HepG2 (cell line): ENCODE measurements at regions not wholly inside any gene's neighbourhood (a gene's known extent, or its start where the extent isn't known, plus 50 kb on each side); places are given as distances from the start of the nearest gene placed in this dataset.

ENCODE experiments used
- ATAC-seq: fragments of 200-7000 bp; cut with Tn5 transposase; 3 replicates; pipeline ENCODE4 v1.9.1; 2020; ENCODE audit warnings: mild to moderate bottlenecking, moderate library complexity
- BruUV-seq: library from RNA; stranded (reverse); fragments of 400-500 nt; replicated peaks from 2 replicates; lab custom pipeline; 2021; lab: Mats Ljungman, UMichigan
- CTCF ChIA-PET: fragments of 300-600 bp; formaldehyde crosslinking; extraction: SDS; loops from one replicate; lab custom pipeline; 2021; ENCODE audit warnings: low total read pairs, inconsistent platforms, low intra/inter-chr PET ratio; lab: Yijun Ruan, JAX
- POLR2A ChIA-PET: fragments of 350-600 bp; sonication (Branson Sonifier 250); formaldehyde crosslinking; loops from one replicate; lab custom pipeline; 2020; ENCODE audit warnings: antibody characterized with exemption, inconsistent platforms; lab: Yijun Ruan, JAX
- DNase-seq: peaks from one replicate; pipeline ENCODE4 v3.0.0-alpha.2; 2015; ENCODE audit warnings: low spot score
- FAIRE-seq: peaks from 3 replicates; lab custom pipeline; 2011; peaks lifted over from hg19 to GRCh38; lab: Jason Lieb, UNC
- H2AFZ ChIP-seq: one replicate; pipeline ENCODE4 v1.6.1; 2011; ENCODE audit warnings: low read length, inconsistent platforms
- H3K27ac ChIP-seq: fragments of 300-600 bp; 3 replicates; pipeline ENCODE4 v1.8.0; 2011; ENCODE audit warnings: mixed run types, mild to moderate bottlenecking, mixed read lengths, low read length, inconsistent platforms; ENCODE audit not compliant: insufficient read depth; ENCODE audit errors: extremely low read length
- H3K27me3 ChIP-seq, 2 experiments: fragments of 200-600 bp in 1 of 2; 2 replicates in 1 of 2; 3 replicates in 1 of 2; pipeline versions ENCODE4 v1.6.0 to v1.8.0; 2011; ENCODE audit warnings: low read length in 2 of 2, mild to moderate bottlenecking in 2 of 2, moderate library complexity in 2 of 2, inconsistent platforms in 1 of 2; ENCODE audit not compliant: insufficient read depth in 2 of 2, control insufficient read depth in 1 of 2
- H3K36me3 ChIP-seq, 2 experiments: fragments of 200-600 bp in 1 of 2; replicated peaks in 1 of 2; 2 replicates in 1 of 2; 3 replicates in 1 of 2; pipeline versions ENCODE4 v1.5.1 to v1.8.0; 2011; ENCODE audit warnings: low read length in 2 of 2, inconsistent platforms in 1 of 2; ENCODE audit not compliant: insufficient read depth in 2 of 2, control insufficient read depth in 1 of 2
- H3K4me1 ChIP-seq: 2 replicates; pipeline ENCODE4 v1.5.1; 2012; ENCODE audit warnings: low read length, inconsistent platforms; ENCODE audit not compliant: insufficient read depth
- H3K4me2 ChIP-seq: 2 replicates; pipeline ENCODE4 v1.6.0; 2011; ENCODE audit warnings: low read depth, low read length, inconsistent platforms
- H3K4me3 ChIP-seq, 3 experiments: fragments of 200-600 bp in 1 of 3; sonication (generic), shearing (Covaris generic) in 1 of 3; replicated peaks in 1 of 3; 2 replicates each; pipeline ENCODE4 v1.5.1; 2011 to 2016; ENCODE audit warnings: low read length in 3 of 3, inconsistent platforms in 2 of 3, low read depth in 2 of 3, mild to moderate bottlenecking in 2 of 3, control low read depth in 1 of 3, mixed read lengths in 1 of 3; ENCODE audit not compliant: insufficient read depth in 1 of 3
- H3K79me2 ChIP-seq: one replicate; pipeline ENCODE4 v1.6.1; 2011; ENCODE audit warnings: low read length, inconsistent platforms; ENCODE audit not compliant: insufficient read depth
- H3K9ac ChIP-seq: 2 replicates; pipeline ENCODE4 v1.6.0; 2011; ENCODE audit warnings: mild to moderate bottlenecking, low read depth, low read length, inconsistent platforms; ENCODE audit not compliant: insufficient read depth
- H3K9me3 ChIP-seq: 2 replicates; pipeline ENCODE4 v1.5.1; 2012; ENCODE audit warnings: mild to moderate bottlenecking, low read length
- H4K20me1 ChIP-seq: 2 replicates; pipeline ENCODE4 v1.6.0; 2011; ENCODE audit warnings: inconsistent platforms, mild to moderate bottlenecking, low read length, moderate library complexity; ENCODE audit not compliant: insufficient read depth
- ATF4 ChIP-seq, 2 experiments: fragments of 450-650 bp in 1 of 2; sonication (generic) in 1 of 2; formaldehyde crosslinking; IDR thresholded peaks; 2 replicates each; pipeline versions ENCODE4 v1.5.0 to v1.8.0; 2020 to 2022; ENCODE audit warnings: mild to moderate bottlenecking in 1 of 2, missing genetic modification reagents in 1 of 2
- CBX1 ChIP-seq: IDR thresholded peaks from one replicate; pipeline ENCODE4 v1.6.1; 2016; ENCODE audit warnings: antibody characterized with exemption, low read depth
- FOXP4 ChIP-seq: sonication (generic); formaldehyde crosslinking; IDR thresholded peaks from 2 replicates; pipeline ENCODE4 v1.4.0; 2020; ENCODE audit warnings: missing genetic modification reagents
- GPN1 ChIP-seq: sonication (generic); formaldehyde crosslinking; IDR thresholded peaks from 2 replicates; pipeline ENCODE4 v1.5.1; 2020; ENCODE audit warnings: missing genetic modification reagents, borderline replicate concordance
- HDAC2 ChIP-seq: sonication (generic); formaldehyde crosslinking; IDR thresholded peaks from 2 replicates; pipeline ENCODE4 v1.4.0; 2020; ENCODE audit warnings: missing genetic modification reagents
- MTF2 ChIP-seq: sonication (generic); formaldehyde crosslinking; IDR thresholded peaks from 2 replicates; pipeline ENCODE4 v1.5.0; 2020; ENCODE audit warnings: missing genetic modification reagents, borderline replicate concordance
- MYNN ChIP-seq: sonication (generic); formaldehyde crosslinking; IDR thresholded peaks from 2 replicates; pipeline ENCODE4 v1.4.0; 2020; ENCODE audit warnings: mild to moderate bottlenecking, low read depth, missing genetic modification reagents
- NRL ChIP-seq: sonication (generic); formaldehyde crosslinking; IDR thresholded peaks from 2 replicates; pipeline ENCODE4 v1.5.0; 2020; ENCODE audit warnings: missing genetic modification reagents, mild to moderate bottlenecking, moderate library complexity, borderline replicate concordance
- RCOR2 ChIP-seq: IDR thresholded peaks from 2 replicates; pipeline ENCODE4 v1.6.1; 2016; ENCODE audit warnings: missing biosample characterization, missing genetic modification reagents
- SNAPC2 ChIP-seq: sonication (generic); formaldehyde crosslinking; IDR thresholded peaks from 2 replicates; pipeline ENCODE4 v1.8.1; 2022; ENCODE audit warnings: mild to moderate bottlenecking, missing genetic modification reagents
- YEATS2 ChIP-seq: sonication (generic); formaldehyde crosslinking; IDR thresholded peaks from 2 replicates; pipeline ENCODE4 v1.4.0; 2020; ENCODE audit warnings: missing genetic modification reagents, borderline replicate concordance
- ZBTB7B ChIP-seq: sonication (generic); formaldehyde crosslinking; IDR thresholded peaks from 2 replicates; pipeline ENCODE4 v1.4.0; 2020; ENCODE audit warnings: missing genetic modification reagents
- ZEB1 ChIP-seq: IDR thresholded peaks from 2 replicates; pipeline ENCODE4 v1.6.1; 2012; ENCODE audit warnings: mild to moderate bottlenecking, low read depth, inconsistent platforms; ENCODE audit not compliant: insufficient replicate concordance
- ZNF280D ChIP-seq: sonication (generic); formaldehyde crosslinking; IDR thresholded peaks from 2 replicates; pipeline ENCODE4 v1.5.1; 2020; ENCODE audit warnings: mild to moderate bottlenecking, missing genetic modification reagents
- ZNF33A ChIP-seq: sonication (generic); formaldehyde crosslinking; IDR thresholded peaks from 2 replicates; pipeline ENCODE4 v1.5.1; 2020; ENCODE audit warnings: missing genetic modification reagents, mild to moderate bottlenecking, moderate library complexity, borderline replicate concordance
- ZNF562 ChIP-seq: sonication (generic); formaldehyde crosslinking; IDR thresholded peaks from 2 replicates; pipeline ENCODE4 v1.8.0; 2022; ENCODE audit warnings: missing genetic modification reagents, borderline replicate concordance
- ZNF777 ChIP-seq: sonication (generic); formaldehyde crosslinking; IDR thresholded peaks from 2 replicates; pipeline ENCODE4 v1.4.0; 2020; ENCODE audit warnings: missing genetic modification reagents
- in situ Hi-C: cut with HindIII; loops from 2 replicates; pipeline ENCODE4 v1.10.0; 2017; ENCODE audit warnings: low pct_unique_long_range_greater_than_20kb; ENCODE audit not compliant: extremely low pct_ligation_motif_present
- intact Hi-C: fragments of 100-400 bp; cut with micrococcal nuclease; formaldehyde crosslinking; loops from one replicate; pipeline ENCODE4 v1.10.0; 2022; ENCODE audit not compliant: unreplicated experiment

- no peak for TF ChIP-seq ZNF280D (CRISPR knock-in tag)
- TF ChIP-seq NRL (CRISPR knock-in tag): no peak
- no peak for TF ChIP-seq MYNN (CRISPR knock-in tag)
- no peak for TF ChIP-seq YEATS2
Observed at GRCh38 chr18:55124078-55124763, 165.0 kb upstream of the CCDC68 start (continued).

- in situ Hi-C loops (no loop called here), intact Hi-C loops (no loop called here)
- FAIRE-seq: no peak
- ChIA-PET CTCF (no interaction called here), POLR2A (no interaction called here)
- Histone ChIP-seq H2AFZ (no peak overlapping the region), H3K36me3 (no peaks in the 10 kb centered on the region), H4K20me1 (no peaks in the 10 kb centered on the region), H3K4me2 (no peak overlapping the region), H3K4me3 (no peak overlapping the region), H3K79me2 (no peaks in the 10 kb centered on the region), H3K4me1 (no peaks in the 10 kb centered on the region), H3K9me3 (no peaks in the 10 kb centered on the region), H3K27me3 (no peaks in the 10 kb centered on the region), H3K27ac (no peak overlapping the region), H3K9ac (no peak overlapping the region)
- BruUV-seq: no TSS peak
- DNase-seq: no peak
- no peak for ATAC-seq
- TF ChIP-seq ZBTB7B (CRISPR knock-in tag) (no peak), FOXP4 (CRISPR knock-in tag) (no peak), ZNF33A (CRISPR knock-in tag) (no peak), HDAC2 (no peak), ZNF777 (CRISPR knock-in tag) (no peak), CBX1 (no peak), GPN1 (CRISPR knock-in tag) (no peak), ZEB1 (no peak), MTF2 (no peak), ZNF562 (CRISPR knock-in tag) (no peak), ATF4 (CRISPR knock-in tag; IDR thresholded peaks at IDR 0.05) (no peak), SNAPC2 (CRISPR knock-in tag) (no peak), RCOR2 (CRISPR knock-in tag) (no peak)
Observed at GRCh38 chr18:55123361-55123760, 164.1 kb upstream of the CCDC68 start.
